Suprapubic skin (tissue), 4 donors: ENCODE measurements at regions not wholly inside any gene's neighbourhood (a gene's known extent, or its start where the extent isn't known, plus 50 kb on each side); places are given as distances from the start of the nearest gene placed in this dataset.
A peak's percentile ranks its signal among the peaks of the same experiment; 100 is the strongest.

Experiments
- DNase-seq, 2 donors: peaks; one replicate each; pipeline ENCODE4 v3.0.0-alpha.2; 2019; ENCODE audit warnings: low spot score in 2 of 2
- H3K27ac ChIP-seq: fragments of 200-600 bp; sonication (generic); one replicate; pipeline ENCODE4 v1.5.1; 2019
- H3K27me3 ChIP-seq: fragments of 200-600 bp; sonication (generic); one replicate; pipeline ENCODE4 v1.5.1; 2019
- H3K36me3 ChIP-seq: fragments of 200-600 bp; sonication (generic); one replicate; pipeline ENCODE4 v1.5.1; 2019
- H3K4me1 ChIP-seq: fragments of 200-600 bp; sonication (generic); one replicate; pipeline ENCODE4 v1.5.1; 2019
- H3K4me3 ChIP-seq: fragments of 200-600 bp; sonication (generic); one replicate; pipeline ENCODE4 v1.5.1; 2019; ENCODE audit warnings: mild to moderate bottlenecking
- H3K9me3 ChIP-seq: fragments of 200-600 bp; sonication (generic); one replicate; pipeline ENCODE4 v1.5.1; 2019
- EP300 ChIP-seq: sonication (generic); formaldehyde crosslinking; IDR thresholded peaks from one replicate; pipeline ENCODE4 v1.6.1; 2017; ENCODE audit warnings: antibody characterized with exemption
- POLR2A ChIP-seq, 2 donors: fragments of 450-650 bp; IDR thresholded peaks; one replicate each; pipeline ENCODE4 v1.6.1; 2017; ENCODE audit warnings: antibody characterized with exemption in 2 of 2, mild to moderate bottlenecking in 2 of 2, moderate library complexity in 2 of 2
- POLR2AphosphoS5 ChIP-seq, 3 donors: sonication (generic); formaldehyde crosslinking; IDR thresholded peaks; one replicate each; pipeline ENCODE4 v1.6.1; 2017; ENCODE audit warnings: antibody characterized with exemption in 3 of 3
- WGBS: methylation state at CpG from one replicate; pipeline ENCODE4 v1.1.5; 2018; 5-methylcytosine and 5-hydroxymethylcytosine counted together
- TF ChIP-seq, protein P1 (sequence below), 2 donors: fragments of 200-600 bp in 1 of 2; fragments of 450-650 bp in 1 of 2; sonication (generic) in 1 of 2; IDR thresholded peaks; one replicate each; pipeline ENCODE4 v1.5.1; 2016 to 2019; ENCODE audit warnings: antibody characterized with exemption in 2 of 2, mild to moderate bottlenecking in 1 of 2, moderate library complexity in 1 of 2

DNA sequence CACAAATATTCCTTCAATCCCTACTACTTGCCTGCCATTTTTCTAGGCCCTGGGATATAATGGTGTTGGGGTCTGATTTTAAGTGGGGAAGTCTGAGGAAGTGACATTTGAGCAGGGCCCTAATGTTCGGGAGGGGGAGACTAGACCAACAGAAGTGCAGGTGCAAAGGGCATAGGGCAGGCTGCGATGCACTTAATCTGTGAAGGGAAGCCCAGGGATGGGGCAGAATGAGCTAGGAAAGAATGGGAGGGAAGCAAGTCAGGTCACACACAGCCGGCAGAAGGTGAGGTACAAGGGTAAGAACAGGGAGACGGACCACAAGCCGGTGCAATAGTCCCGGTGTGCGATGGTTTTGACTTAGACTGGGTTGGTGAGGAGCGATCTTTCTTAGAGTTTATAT, 146.8 kb downstream of the UNC5CL start:
- H3K4me1 ChIP-seq = no peaks in the 10 kb centered on the region
- no peak overlapping the region for H3K4me3 ChIP-seq
- no peak overlapping the region for H3K27ac ChIP-seq
- no peaks in the 10 kb centered on the region for H3K9me3 ChIP-seq
- H3K27me3 ChIP-seq = no peaks in the 10 kb centered on the region
- H3K36me3 ChIP-seq = no peaks in the 10 kb centered on the region
- TF ChIP-seq POLR2AphosphoS5 (IDR thresholded peaks at IDR 0.05) (no peak), POLR2A (IDR thresholded peaks at IDR 0.05) (no peak), EP300 (no peak)
- TF ChIP-seq, protein P1, sequence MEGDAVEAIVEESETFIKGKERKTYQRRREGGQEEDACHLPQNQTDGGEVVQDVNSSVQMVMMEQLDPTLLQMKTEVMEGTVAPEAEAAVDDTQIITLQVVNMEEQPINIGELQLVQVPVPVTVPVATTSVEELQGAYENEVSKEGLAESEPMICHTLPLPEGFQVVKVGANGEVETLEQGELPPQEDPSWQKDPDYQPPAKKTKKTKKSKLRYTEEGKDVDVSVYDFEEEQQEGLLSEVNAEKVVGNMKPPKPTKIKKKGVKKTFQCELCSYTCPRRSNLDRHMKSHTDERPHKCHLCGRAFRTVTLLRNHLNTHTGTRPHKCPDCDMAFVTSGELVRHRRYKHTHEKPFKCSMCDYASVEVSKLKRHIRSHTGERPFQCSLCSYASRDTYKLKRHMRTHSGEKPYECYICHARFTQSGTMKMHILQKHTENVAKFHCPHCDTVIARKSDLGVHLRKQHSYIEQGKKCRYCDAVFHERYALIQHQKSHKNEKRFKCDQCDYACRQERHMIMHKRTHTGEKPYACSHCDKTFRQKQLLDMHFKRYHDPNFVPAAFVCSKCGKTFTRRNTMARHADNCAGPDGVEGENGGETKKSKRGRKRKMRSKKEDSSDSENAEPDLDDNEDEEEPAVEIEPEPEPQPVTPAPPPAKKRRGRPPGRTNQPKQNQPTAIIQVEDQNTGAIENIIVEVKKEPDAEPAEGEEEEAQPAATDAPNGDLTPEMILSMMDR (IDR thresholded peaks at IDR 0.05) = no peak
- DNase-seq = peak in 1 of 2 donors; percentile 49
- WGBS = 96% methylated on average over 8 of the region's 8 CpGs

DNA sequence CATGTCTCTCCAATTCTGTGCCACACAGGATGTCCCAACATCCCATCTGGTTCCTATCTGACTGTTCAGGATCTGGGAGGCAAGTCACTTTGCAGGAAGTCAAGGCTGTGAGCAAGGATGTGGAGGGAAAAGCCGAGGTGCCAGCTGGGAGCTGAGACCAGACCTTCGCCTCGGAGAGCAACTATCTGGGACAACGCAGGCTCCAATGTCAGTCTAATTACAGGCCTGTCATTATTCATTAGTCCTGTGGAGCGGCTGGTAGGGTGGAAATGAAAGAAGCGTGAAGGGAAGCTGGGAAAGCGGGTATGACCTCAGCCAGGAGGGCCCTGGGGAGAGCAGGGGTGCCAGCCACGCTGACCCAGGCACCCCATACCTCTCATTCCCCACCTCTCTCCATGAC, 147.3 kb downstream of the UNC5CL start:
- peak in 1 of 2 donors; percentile 35 for DNase-seq
- no peaks in the 10 kb centered on the region for H3K9me3 ChIP-seq
- no peaks in the 10 kb centered on the region for H3K4me1 ChIP-seq
- WGBS = 76% methylated on average over 8 of the region's 8 CpGs
- H3K27ac ChIP-seq = no peak overlapping the region
- TF ChIP-seq POLR2AphosphoS5 (IDR thresholded peaks at IDR 0.05) = no peak
- TF ChIP-seq, protein P1 (IDR thresholded peaks at IDR 0.05) = no peak
- TF ChIP-seq POLR2A (IDR thresholded peaks at IDR 0.05) = no peak
- no peaks in the 10 kb centered on the region for H3K36me3 ChIP-seq
- H3K27me3 ChIP-seq = no peaks in the 10 kb centered on the region
- H3K4me3 ChIP-seq = no peak overlapping the region

DNA sequence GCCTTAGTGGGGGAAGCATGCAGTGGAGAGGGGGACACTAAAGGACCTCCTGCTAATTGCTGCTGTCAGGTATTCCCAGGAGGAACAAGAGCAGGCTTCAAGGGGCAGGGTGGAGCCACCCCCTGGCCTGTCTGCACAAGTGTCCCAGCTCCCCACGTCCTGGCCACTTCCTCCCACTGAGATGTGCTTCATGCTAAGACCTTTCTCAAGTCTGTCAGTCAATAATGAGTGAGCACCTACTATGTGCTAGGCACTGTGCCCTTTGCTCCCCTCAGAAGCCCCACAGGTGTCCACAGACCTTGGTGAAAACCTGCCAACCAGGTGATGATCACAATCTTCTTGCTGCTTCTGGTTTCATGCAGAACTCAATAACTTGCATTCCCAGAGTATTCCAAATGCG, 147.9 kb downstream of the UNC5CL start:
- DNase-seq = no peak
- H3K9me3 ChIP-seq = no peaks in the 10 kb centered on the region
- no peaks in the 10 kb centered on the region for H3K36me3 ChIP-seq
- H3K27ac ChIP-seq = no peak overlapping the region
- TF ChIP-seq POLR2AphosphoS5 (IDR thresholded peaks at IDR 0.05) (no peak), EP300 (no peak), POLR2A (IDR thresholded peaks at IDR 0.05) (no peak)
- TF ChIP-seq, protein P1 (IDR thresholded peaks at IDR 0.05) = no peak
- H3K4me1 ChIP-seq = no peaks in the 10 kb centered on the region
- no peak overlapping the region for H3K4me3 ChIP-seq
- no peaks in the 10 kb centered on the region for H3K27me3 ChIP-seq
- WGBS = 59% methylated on average over 2 of the region's 2 CpGs

DNA sequence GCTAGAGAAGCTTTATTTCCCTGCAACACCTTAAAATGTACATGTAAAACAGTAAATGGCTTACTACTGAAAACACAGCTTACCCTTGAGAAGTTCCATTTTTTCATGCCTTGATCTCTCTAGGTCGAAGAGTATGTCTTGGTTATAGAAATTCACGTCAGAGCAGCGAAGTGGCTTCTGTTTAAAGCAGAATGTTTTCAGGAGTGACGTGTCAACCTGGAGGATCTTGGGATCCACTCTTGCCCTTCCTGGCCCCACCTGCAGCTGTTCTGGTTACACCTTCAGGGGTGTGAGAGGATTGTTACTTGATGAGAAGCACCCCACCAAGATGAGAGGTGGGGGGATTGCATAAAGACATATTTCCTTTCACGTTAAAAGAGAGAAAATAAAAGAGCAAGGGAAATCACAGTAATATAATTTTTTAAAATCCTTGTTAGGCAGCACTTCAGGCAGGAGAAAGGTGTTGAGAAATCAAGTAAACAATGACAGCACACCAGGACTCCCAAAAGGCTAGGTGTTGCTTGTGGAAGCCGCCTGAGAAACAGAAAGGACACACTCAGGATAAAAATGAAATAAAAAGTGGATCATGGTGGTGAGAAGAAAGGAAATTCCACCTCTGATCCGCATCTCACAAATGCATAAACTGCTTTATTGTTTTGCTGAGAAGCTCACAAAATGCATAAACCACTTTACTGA, 149.7 kb downstream of the UNC5CL start:
- 87% methylated on average over 7 of the region's 7 CpGs for WGBS
- TF ChIP-seq POLR2A (IDR thresholded peaks at IDR 0.05) (no peak), POLR2AphosphoS5 (IDR thresholded peaks at IDR 0.05) (no peak), EP300 (no peak)
- TF ChIP-seq, protein P1 (IDR thresholded peaks at IDR 0.05) = no peak
- no peak overlapping the region for H3K27ac ChIP-seq
- no peak for DNase-seq
- H3K9me3 ChIP-seq = no peaks in the 10 kb centered on the region
- H3K4me3 ChIP-seq = no peak overlapping the region
- H3K27me3 ChIP-seq = no peaks in the 10 kb centered on the region
- no peaks in the 10 kb centered on the region for H3K4me1 ChIP-seq
- no peaks in the 10 kb centered on the region for H3K36me3 ChIP-seq

DNA sequence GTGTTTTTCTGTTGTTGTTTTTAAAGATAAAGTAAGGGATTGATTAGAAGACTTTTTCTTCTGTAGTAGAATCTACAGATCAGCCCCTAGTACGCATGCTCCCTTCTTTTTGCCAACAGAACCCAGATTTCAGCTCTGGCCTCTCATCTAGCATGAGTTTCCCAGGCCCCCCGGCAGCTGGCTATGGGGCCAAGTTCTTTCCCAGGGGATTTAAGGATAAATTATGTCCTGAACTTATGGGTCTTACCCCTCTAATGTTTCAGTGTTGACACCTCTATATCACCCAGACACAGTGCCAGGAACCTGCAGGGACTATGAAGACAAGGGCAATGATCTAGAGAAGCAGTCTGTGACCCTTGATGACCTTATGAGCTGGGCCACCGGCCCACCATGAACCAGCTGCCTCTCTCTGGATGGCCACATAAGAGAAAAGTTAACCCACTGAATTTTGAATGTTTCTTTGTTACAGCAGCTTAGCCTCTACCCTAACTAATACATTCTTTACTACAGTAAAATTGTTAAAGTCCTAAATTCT, 150.5 kb downstream of the UNC5CL start:
- Histone ChIP-seq H3K4me3 (no peak overlapping the region), H3K4me1 (no peaks in the 10 kb centered on the region), H3K36me3 (no peaks in the 10 kb centered on the region), H3K9me3 (no peaks in the 10 kb centered on the region), H3K27me3 (no peaks in the 10 kb centered on the region), H3K27ac (no peak overlapping the region)
- DNase-seq = no peak
- TF ChIP-seq POLR2A (IDR thresholded peaks at IDR 0.05) = no peak
- WGBS = 73% methylated on average over 3 of the region's 3 CpGs
